ENCODE measurements at regions not wholly inside any gene's neighbourhood (a gene's known extent, or its start where the extent isn't known, plus 50 kb on each side); places are given as distances from the start of the nearest gene placed in this dataset.

GRCh38 chr2:67873916-67874315 lies 188.9 kb downstream of the C1D start:
- in situ Hi-C loops (cut with MboI), result no loop called here
- H3K4me3 ChIP-seq, result no peak overlapping the region
- no TSS peak for BruUV-seq (replicated peaks)
- 18% methylated on average over 3 of the region's 3 CpGs for WGBS (ENCODE audit: insufficient coverage, insufficient replicate concordance, low lambda C conversion rate, missing lambda C conversion rate)
- ChIA-PET RAD21 (ENCODE audit: unreplicated experiment) (no interaction called here), SMC1A (ENCODE audit: uncharacterized antibody, unreplicated experiment) (no interaction called here), POLR2A (no interaction called here), CTCF (no interaction called here)
- H3K9ac ChIP-seq (ENCODE audit: control insufficient read depth, insufficient read depth, low read length), result no peak overlapping the region
- H3K27ac ChIP-seq (ENCODE audit: control insufficient read depth, insufficient read depth), result no peak overlapping the region
- FAIRE-seq (no peak), DNase-seq (ENCODE audit: low read depth, low spot score) (no peak), ATAC-seq (no peak)
- H3K27me3 ChIP-seq (replicated peaks in 1 of 2; ENCODE audit: control insufficient read depth in 2 of 2, insufficient read depth in 2 of 2, low read length in 1 of 2), result no peaks in the 10 kb centered on the region
- no peaks in the 10 kb centered on the region for H3K36me3 ChIP-seq (ENCODE audit: control insufficient read depth in 2 of 2, insufficient read depth in 2 of 2, low read length in 1 of 2)
- H2AFZ ChIP-seq (ENCODE audit: control insufficient read depth, low read depth, low read length), result no peak overlapping the region
- TF ChIP-seq TCF12 (IDR thresholded peaks at IDR 0.05; ENCODE audit: low read depth, low read length) (no peak), RELA (IDR thresholded peaks at IDR 0.05; ENCODE audit: borderline replicate concordance, partially characterized antibody) (no peak), ZBTB40 (IDR thresholded peaks at IDR 0.05; ENCODE audit: borderline replicate concordance) (no peak)
- no peaks in the 10 kb centered on the region for H3K9me3 ChIP-seq (replicated peaks; ENCODE audit: control insufficient read depth, insufficient read depth, low read length)
- H3K4me1 ChIP-seq (ENCODE audit: control insufficient read depth, insufficient read depth, low read length), result no peaks in the 10 kb centered on the region
- intact Hi-C loops (cut with micrococcal nuclease; ENCODE audit: unreplicated experiment), result no loop called here
- H4K20me1 ChIP-seq (ENCODE audit: control insufficient read depth, insufficient read depth), result no peaks in the 10 kb centered on the region
- no peaks in the 10 kb centered on the region for H3K79me2 ChIP-seq (ENCODE audit: control insufficient read depth, insufficient read depth, low read length)
- no peak overlapping the region for H3K4me2 ChIP-seq (ENCODE audit: control insufficient read depth, insufficient read depth)

GRCh38 chr2:67876176-67876575 lies 186.6 kb downstream of the C1D start:
- no peak overlapping the region for H2AFZ ChIP-seq (ENCODE audit: control insufficient read depth, low read depth, low read length)
- ChIA-PET CTCF (no interaction called here), RAD21 (ENCODE audit: unreplicated experiment) (no interaction called here), SMC1A (ENCODE audit: uncharacterized antibody, unreplicated experiment) (no interaction called here), POLR2A (no interaction called here)
- BruUV-seq (replicated peaks), result no TSS peak
- H3K79me2 ChIP-seq (ENCODE audit: control insufficient read depth, insufficient read depth, low read length), result no peaks in the 10 kb centered on the region
- no peaks in the 10 kb centered on the region for H4K20me1 ChIP-seq (ENCODE audit: control insufficient read depth, insufficient read depth)
- no peak overlapping the region for H3K4me3 ChIP-seq
- no peak overlapping the region for H3K4me2 ChIP-seq (ENCODE audit: control insufficient read depth, insufficient read depth)
- intact Hi-C loops (cut with micrococcal nuclease; ENCODE audit: unreplicated experiment) (no loop called here), in situ Hi-C loops (cut with MboI) (no loop called here)
- 19% methylated on average over 3 of the region's 3 CpGs for WGBS (ENCODE audit: insufficient coverage, insufficient replicate concordance, low lambda C conversion rate, missing lambda C conversion rate)
- FAIRE-seq (no peak), DNase-seq (ENCODE audit: low read depth, low spot score) (no peak), ATAC-seq (no peak)
- no peak overlapping the region for H3K27ac ChIP-seq (ENCODE audit: control insufficient read depth, insufficient read depth)
- H3K4me1 ChIP-seq (ENCODE audit: control insufficient read depth, insufficient read depth, low read length), result no peaks in the 10 kb centered on the region
- H3K9me3 ChIP-seq (replicated peaks; ENCODE audit: control insufficient read depth, insufficient read depth, low read length), result no peaks in the 10 kb centered on the region
- H3K27me3 ChIP-seq (replicated peaks in 1 of 2; ENCODE audit: control insufficient read depth in 2 of 2, insufficient read depth in 2 of 2, low read length in 1 of 2), result 0 out of 4 replicates have a peak, but pooled peaks cover 0 to 2% of the 10 kb centered on the region in 2 experiments
- no peaks in the 10 kb centered on the region for H3K36me3 ChIP-seq (ENCODE audit: control insufficient read depth in 2 of 2, insufficient read depth in 2 of 2, low read length in 1 of 2)
- H3K9ac ChIP-seq (ENCODE audit: control insufficient read depth, insufficient read depth, low read length), result no peak overlapping the region
- TF ChIP-seq RUNX3 (IDR thresholded peaks at IDR 0.05; ENCODE audit: low read length), result no peak
- TF ChIP-seq RFX5 (IDR thresholded peaks at IDR 0.05; ENCODE audit: low read depth, low read length), result no peak
- TF ChIP-seq MAX (IDR thresholded peaks at IDR 0.05; ENCODE audit: low read depth, low read length), result no peak
- no peak for TF ChIP-seq FOXK2 (IDR thresholded peaks at IDR 0.05)
- TF ChIP-seq MYB (IDR thresholded peaks at IDR 0.05; ENCODE audit: borderline replicate concordance, low read depth, low read length), result no peak
- no peak for TF ChIP-seq DPF2 (IDR thresholded peaks at IDR 0.05)
- no peak for TF ChIP-seq E2F8 (IDR thresholded peaks at IDR 0.05; ENCODE audit: low read depth, partially characterized antibody)
- no peak for TF ChIP-seq NR2C2 (IDR thresholded peaks at IDR 0.05; ENCODE audit: borderline replicate concordance, control insufficient read depth, insufficient read length, low read depth)

Measured in GM12878 (cell line).